ENCODE measurements at regions not wholly inside any gene's neighbourhood (a gene's known extent, or its start where the extent isn't known, plus 50 kb on each side); places are given as distances from the start of the nearest gene placed in this dataset.

- Histone ChIP-seq H2AFZ (replicated peaks; ENCODE audit: low read length, poor library complexity) (no peak overlapping the region), H3K4me1 (ENCODE audit: control insufficient read depth, insufficient read depth, low read length) (no peaks in the 10 kb centered on the region), H3K18ac (ENCODE audit: low read depth, low read length) (no peak overlapping the region), H3K23ac (ENCODE audit: low read depth, low read length) (no peak overlapping the region), H2AK5ac (ENCODE audit: low read depth, low read length) (no peak overlapping the region), H2AK9ac (replicated peaks; ENCODE audit: low read depth, low read length, poor library complexity) (no peak overlapping the region), H3K4ac (ENCODE audit: low read depth, low read length) (no peak overlapping the region), H2BK120ac (ENCODE audit: low read depth, low read length) (no peak overlapping the region), H3K4me3 (ENCODE audit: insufficient read depth, low read depth, low read length) (no peak overlapping the region), H3K36me3 (ENCODE audit: control insufficient read depth, insufficient read depth, low read length) (no peaks in the 10 kb centered on the region), H2BK15ac (ENCODE audit: low read depth, low read length) (no peak overlapping the region), H2BK20ac (ENCODE audit: low read depth, low read length) (no peak overlapping the region), H2BK5ac (ENCODE audit: low read depth, low read length, poor library complexity, severe bottlenecking) (no peak overlapping the region), H3K14ac (replicated peaks; ENCODE audit: low read depth, low read length) (no peak overlapping the region), H3K79me1 (ENCODE audit: low read depth in 1 of 2, low read length in 2 of 2) (no peaks in the 10 kb centered on the region), H3K9ac (ENCODE audit: low read depth, low read length) (no peak overlapping the region), H4K8ac (ENCODE audit: low read depth in 2 of 2, low read length in 2 of 2) (no peak overlapping the region), H3K4me2 (ENCODE audit: low read depth, low read length) (no peak overlapping the region), H3K27ac (ENCODE audit: insufficient read depth, low read length) (no peak overlapping the region), H3K9me3 (ENCODE audit: control insufficient read depth, insufficient read depth, low read length) (peaks cover 17% of the 10 kb centered on the region), H3K56ac (ENCODE audit: extremely low read depth, insufficient read depth, low read length) (no peak overlapping the region), H3K27me3 (ENCODE audit: control insufficient read depth, insufficient read depth, low read length) (no peaks in the 10 kb centered on the region), H4K5ac (ENCODE audit: low read depth, low read length) (no peak overlapping the region), H3K9me1 (ENCODE audit: insufficient read depth, low read length) (no peaks in the 10 kb centered on the region), H4K91ac (ENCODE audit: insufficient read depth, low read depth, low read length) (no peak overlapping the region), H4K20me1 (ENCODE audit: insufficient read depth, low read length) (no peaks in the 10 kb centered on the region)
- intact Hi-C loops (cut with micrococcal nuclease) (no loop called here), dilution Hi-C loops (cut with HindIII; ENCODE audit: low sequenced_read_pairs, unreplicated experiment) (no loop called here), in situ Hi-C loops (cut with MboI; ENCODE audit: low sequenced_read_pairs) (no loop called here)
- no peak for ATAC-seq (ENCODE audit: low read depth)
- TF ChIP-seq, protein P1, sequence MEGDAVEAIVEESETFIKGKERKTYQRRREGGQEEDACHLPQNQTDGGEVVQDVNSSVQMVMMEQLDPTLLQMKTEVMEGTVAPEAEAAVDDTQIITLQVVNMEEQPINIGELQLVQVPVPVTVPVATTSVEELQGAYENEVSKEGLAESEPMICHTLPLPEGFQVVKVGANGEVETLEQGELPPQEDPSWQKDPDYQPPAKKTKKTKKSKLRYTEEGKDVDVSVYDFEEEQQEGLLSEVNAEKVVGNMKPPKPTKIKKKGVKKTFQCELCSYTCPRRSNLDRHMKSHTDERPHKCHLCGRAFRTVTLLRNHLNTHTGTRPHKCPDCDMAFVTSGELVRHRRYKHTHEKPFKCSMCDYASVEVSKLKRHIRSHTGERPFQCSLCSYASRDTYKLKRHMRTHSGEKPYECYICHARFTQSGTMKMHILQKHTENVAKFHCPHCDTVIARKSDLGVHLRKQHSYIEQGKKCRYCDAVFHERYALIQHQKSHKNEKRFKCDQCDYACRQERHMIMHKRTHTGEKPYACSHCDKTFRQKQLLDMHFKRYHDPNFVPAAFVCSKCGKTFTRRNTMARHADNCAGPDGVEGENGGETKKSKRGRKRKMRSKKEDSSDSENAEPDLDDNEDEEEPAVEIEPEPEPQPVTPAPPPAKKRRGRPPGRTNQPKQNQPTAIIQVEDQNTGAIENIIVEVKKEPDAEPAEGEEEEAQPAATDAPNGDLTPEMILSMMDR (conservative IDR thresholded peaks at IDR 0.05; ENCODE audit: low read depth, low read length): no peak
- TF ChIP-seq BHLHE40 (IDR thresholded peaks at IDR 0.05; ENCODE audit: low read depth, low read length) (no peak), RFX5 (IDR thresholded peaks at IDR 0.05; ENCODE audit: low read depth, low read length) (no peak), RAD21 (IDR thresholded peaks at IDR 0.05; ENCODE audit: low read length) (no peak)
- BruUV-seq (replicated peaks): no TSS peak
- ChIA-PET POLR2A (ENCODE audit: unreplicated experiment) (no interaction called here), CTCF (no interaction called here)
- 0% methylated on average over 1 of the region's 3 CpGs; no CpG with 5 or more reads in 1 of the 2 experiments for WGBS, 2 experiments (ENCODE audit: extremely low coverage in 2 of 2, insufficient read length in 1 of 2)
- DNase-seq: no peak
Observed at GRCh38 chr15:93173369-93173768, 84.4 kb upstream of the RGMA start.
